Activated naive CD8-positive, alpha-beta T cell treated with anti-CD3 and anti-CD28 coated beads, Interleukin-2, amount 50 U/mL, for 24 hours (primary cell): ENCODE measurements at regions not wholly inside any gene's neighbourhood (a gene's known extent, or its start where the extent isn't known, plus 50 kb on each side); places are given as distances from the start of the nearest gene placed in this dataset.
"Not testable (repeated sequence)": the region's sequence is repeated elsewhere in the genome, so short reads cannot be mapped to it uniquely, and the experiment has no call there.

Source experiments
- ATAC-seq: fragments of 150-1000 bp; cut with Tn5 transposase; one replicate; pipeline ENCODE4 v1.10.0; 2021
- DNase-seq: peaks from one replicate; pipeline ENCODE4 v3.0.0; 2021
- H3K27ac Mint-ChIP-seq: one replicate; pipeline ENCODE4 v1.8.0; 2021; ENCODE audit warnings: mild to moderate bottlenecking, mixed read lengths
- H3K27me3 Mint-ChIP-seq: one replicate; pipeline ENCODE4 v1.8.0; 2021; ENCODE audit warnings: mixed read lengths
- H3K36me3 Mint-ChIP-seq: one replicate; pipeline ENCODE4 v1.8.0; 2021; ENCODE audit warnings: low read depth, mixed read lengths
- H3K4me1 Mint-ChIP-seq: one replicate; pipeline ENCODE4 v1.8.0; 2021; ENCODE audit warnings: mixed read lengths
- H3K4me3 Mint-ChIP-seq: one replicate; pipeline ENCODE4 v1.8.0; 2021; ENCODE audit warnings: mild to moderate bottlenecking, moderate library complexity, mixed read lengths
- H3K9me3 Mint-ChIP-seq: one replicate; pipeline ENCODE4 v1.8.0; 2021; ENCODE audit warnings: mixed read lengths

DNA sequence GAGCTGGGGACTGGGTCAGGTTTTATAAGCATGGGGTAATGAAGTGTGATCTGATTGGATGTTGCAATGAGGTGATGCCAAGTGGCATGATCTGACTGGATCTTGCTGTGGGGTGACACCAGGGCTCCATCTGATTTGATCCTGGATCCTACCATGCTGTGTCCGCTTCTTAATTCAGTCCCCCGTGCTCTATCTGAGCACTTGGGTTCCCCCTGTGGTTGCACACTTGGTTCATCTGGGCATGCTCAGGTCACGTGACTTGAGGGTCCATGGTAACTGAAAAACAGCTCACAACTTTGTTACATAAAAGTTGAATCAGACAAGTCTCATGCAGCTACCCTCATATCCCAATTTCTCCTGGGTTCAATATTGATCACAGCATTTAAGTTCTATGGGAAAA, 448.6 kb upstream of the NRP1 start:
- Mint-ChIP-seq H3K9me3 (no peaks in the 10 kb centered on the region), H3K4me1 (no peaks in the 10 kb centered on the region), H3K36me3 (no peaks in the 10 kb centered on the region), H3K27ac (no peak overlapping the region), H3K4me3 (no peak overlapping the region), H3K27me3 (no peaks in the 10 kb centered on the region)
- DNase-seq (no peak), ATAC-seq (no peak)

DNA sequence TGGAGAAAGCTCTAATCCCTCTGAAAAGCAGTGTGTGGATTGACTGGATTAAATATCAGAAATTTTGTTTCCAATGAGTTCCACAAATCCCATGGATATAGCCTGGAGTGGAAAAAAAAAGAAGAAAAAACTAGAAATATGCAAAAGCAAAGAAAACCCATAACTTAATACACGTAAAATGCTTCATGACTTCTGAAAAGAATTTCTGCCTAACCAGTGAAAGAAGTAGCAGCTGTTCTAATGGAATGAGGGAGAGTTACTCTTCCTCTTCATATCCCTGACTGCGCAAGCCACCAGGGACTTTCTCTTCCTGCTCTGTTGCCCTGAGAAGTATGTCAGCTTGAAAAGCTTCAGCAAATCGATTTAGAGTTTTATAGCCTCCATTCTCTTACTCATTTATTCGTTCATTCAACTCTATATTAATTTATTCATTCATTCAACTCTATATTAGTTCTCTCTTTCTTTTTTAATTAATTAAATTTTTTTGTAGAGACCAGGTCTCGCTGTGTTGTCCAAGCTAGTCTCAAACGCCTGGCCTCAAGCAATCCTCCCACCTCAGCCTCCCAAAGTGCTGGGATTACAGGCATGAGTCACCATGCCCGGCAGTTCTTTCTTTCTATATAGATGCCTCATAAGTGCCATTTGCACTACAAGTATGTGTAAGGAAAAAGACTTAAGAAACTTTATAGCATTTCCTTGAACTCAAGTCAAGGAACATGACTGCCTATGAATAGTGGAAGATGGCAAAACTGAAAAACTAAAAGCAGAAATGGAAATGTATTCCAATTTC, 447.3 kb upstream of the NRP1 start:
- H3K9me3 Mint-ChIP-seq: no peaks in the 10 kb centered on the region
- DNase-seq: no peak
- no peak for ATAC-seq

GRCh38 chr10:33780961-33781360, 446.5 kb upstream of the NRP1 start:
- no peaks in the 10 kb centered on the region for H3K9me3 Mint-ChIP-seq
- no peak for DNase-seq
- H3K27ac Mint-ChIP-seq: no peak overlapping the region
- H3K36me3 Mint-ChIP-seq: no peaks in the 10 kb centered on the region
- H3K4me3 Mint-ChIP-seq: no peak overlapping the region
- no peaks in the 10 kb centered on the region for H3K4me1 Mint-ChIP-seq
- no peak for ATAC-seq
- no peaks in the 10 kb centered on the region for H3K27me3 Mint-ChIP-seq

More for the DNA sequence above, 447.3 kb upstream of the NRP1 start:
- no peaks in the 10 kb centered on the region for H3K36me3 Mint-ChIP-seq
- no peak overlapping the region for H3K27ac Mint-ChIP-seq
- no peak overlapping the region for H3K4me3 Mint-ChIP-seq
- no peaks in the 10 kb centered on the region for H3K4me1 Mint-ChIP-seq
- no peaks in the 10 kb centered on the region for H3K27me3 Mint-ChIP-seq

GRCh38 chr10:33777223-33777622, 442.8 kb upstream of the NRP1 start:
- Mint-ChIP-seq H3K4me1 (peaks cover 6% of the 10 kb centered on the region), H3K9me3 (no peaks in the 10 kb centered on the region), H3K27ac (no peak overlapping the region), H3K36me3 (no peaks in the 10 kb centered on the region), H3K27me3 (no peaks in the 10 kb centered on the region), H3K4me3 (no peak overlapping the region)
- DNase-seq (no peak), ATAC-seq (no peak)

GRCh38 chr10:33776419-33777070, 442.1 kb upstream of the NRP1 start:
- H3K27me3 Mint-ChIP-seq: no peaks in the 10 kb centered on the region
- DNase-seq (no peak), ATAC-seq (no peak)
- no peaks in the 10 kb centered on the region for H3K36me3 Mint-ChIP-seq
- H3K27ac Mint-ChIP-seq: no peak overlapping the region
- H3K9me3 Mint-ChIP-seq: no peaks in the 10 kb centered on the region
- no peak overlapping the region for H3K4me3 Mint-ChIP-seq
- peaks cover 9% of the 10 kb centered on the region for H3K4me1 Mint-ChIP-seq

DNA sequence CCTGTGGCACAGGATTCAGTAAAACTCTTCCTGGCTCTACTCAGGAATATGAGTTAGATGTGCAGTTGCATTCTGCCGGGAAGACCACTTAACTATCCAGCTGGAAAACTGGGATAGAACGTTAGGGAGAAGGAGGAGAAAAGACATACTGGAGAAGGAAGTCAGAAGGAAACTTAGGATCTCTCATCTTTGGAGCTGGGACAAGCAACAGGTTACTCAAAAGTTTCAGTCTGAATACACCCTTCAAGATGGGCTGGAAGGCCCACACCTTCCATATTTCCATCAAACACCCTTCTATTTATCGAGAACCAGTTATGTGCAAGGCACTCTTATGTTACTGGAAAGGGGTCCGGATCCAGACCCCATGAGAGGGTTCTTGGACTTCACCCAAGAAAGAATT, 440.4 kb upstream of the NRP1 start:
- DNase-seq (no peak), ATAC-seq (no peak)
- peaks cover 9% of the 10 kb centered on the region for H3K4me1 Mint-ChIP-seq
- H3K27ac Mint-ChIP-seq: no peak overlapping the region
- no peaks in the 10 kb centered on the region for H3K27me3 Mint-ChIP-seq
- H3K4me3 Mint-ChIP-seq: no peak overlapping the region
- H3K9me3 Mint-ChIP-seq: no peaks in the 10 kb centered on the region
- H3K36me3 Mint-ChIP-seq: no peaks in the 10 kb centered on the region

- DNase-seq (no peak), ATAC-seq (no peak)
- H3K9me3 Mint-ChIP-seq: no peaks in the 10 kb centered on the region
- H3K4me3 Mint-ChIP-seq: no peak overlapping the region
- H3K27me3 Mint-ChIP-seq: no peaks in the 10 kb centered on the region
- H3K4me1 Mint-ChIP-seq: peaks cover 9% of the 10 kb centered on the region
- no peak overlapping the region for H3K27ac Mint-ChIP-seq
- H3K36me3 Mint-ChIP-seq: no peaks in the 10 kb centered on the region
Measured at GRCh38 chr10:33773886-33774480, 439.5 kb upstream of the NRP1 start.

- ATAC-seq (no peak), DNase-seq (no peak)
- no peak overlapping the region for H3K27ac Mint-ChIP-seq
- peaks cover 9% of the 10 kb centered on the region for H3K4me1 Mint-ChIP-seq
- H3K4me3 Mint-ChIP-seq: no peak overlapping the region
- H3K27me3 Mint-ChIP-seq: no peaks in the 10 kb centered on the region
- H3K36me3 Mint-ChIP-seq: no peaks in the 10 kb centered on the region
- H3K9me3 Mint-ChIP-seq: no peaks in the 10 kb centered on the region
Measured at GRCh38 chr10:33773253-33773573, 438.7 kb upstream of the NRP1 start.

DNA sequence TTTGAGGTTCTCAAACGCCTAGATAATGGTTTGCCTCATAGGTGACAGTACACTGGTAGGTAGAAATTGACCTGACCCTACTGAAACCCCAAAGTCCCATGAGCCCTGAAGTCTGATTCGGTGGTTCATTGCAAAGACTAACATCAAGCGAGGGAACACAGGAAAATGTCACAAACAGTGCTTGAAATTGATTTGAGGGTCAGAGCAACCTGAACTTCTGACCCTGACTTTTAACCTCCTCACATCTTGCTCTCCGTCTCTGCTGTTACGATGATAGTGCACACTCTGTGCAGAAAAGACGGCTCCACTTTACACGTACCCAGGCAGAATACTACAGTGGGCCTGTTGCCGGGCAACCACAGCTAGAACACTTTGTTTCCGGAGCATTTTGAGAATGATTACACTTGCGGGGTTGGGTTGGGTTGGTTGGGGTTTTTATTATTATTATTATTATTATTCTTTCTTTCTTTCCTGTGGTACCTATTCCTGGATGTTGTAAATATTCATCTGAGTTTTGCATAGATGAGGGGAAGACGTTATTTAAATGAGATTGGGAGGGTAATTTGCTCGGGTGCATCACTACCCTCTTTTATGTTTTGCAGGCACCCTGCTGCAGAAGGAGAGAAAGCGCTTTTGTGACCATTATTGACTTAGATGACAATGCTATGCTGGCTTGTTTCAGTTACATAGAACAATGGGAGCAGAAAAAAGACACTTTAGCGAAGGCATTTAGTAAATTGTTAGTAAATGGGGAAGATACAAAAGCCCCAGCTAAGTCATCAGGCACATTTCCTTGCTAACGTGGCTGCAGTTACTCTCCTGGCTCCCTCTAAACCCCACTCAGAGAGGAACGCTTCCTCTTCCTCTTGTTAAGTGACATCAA, 438.1 kb upstream of the NRP1 start:
- H3K27me3 Mint-ChIP-seq: no peaks in the 10 kb centered on the region
- no peak overlapping the region for H3K4me3 Mint-ChIP-seq
- DNase-seq: no peak
- no peaks in the 10 kb centered on the region for H3K9me3 Mint-ChIP-seq
- no peak for ATAC-seq
- H3K4me1 Mint-ChIP-seq: peaks cover 9% of the 10 kb centered on the region
- no peaks in the 10 kb centered on the region for H3K36me3 Mint-ChIP-seq
- no peak overlapping the region for H3K27ac Mint-ChIP-seq

DNA sequence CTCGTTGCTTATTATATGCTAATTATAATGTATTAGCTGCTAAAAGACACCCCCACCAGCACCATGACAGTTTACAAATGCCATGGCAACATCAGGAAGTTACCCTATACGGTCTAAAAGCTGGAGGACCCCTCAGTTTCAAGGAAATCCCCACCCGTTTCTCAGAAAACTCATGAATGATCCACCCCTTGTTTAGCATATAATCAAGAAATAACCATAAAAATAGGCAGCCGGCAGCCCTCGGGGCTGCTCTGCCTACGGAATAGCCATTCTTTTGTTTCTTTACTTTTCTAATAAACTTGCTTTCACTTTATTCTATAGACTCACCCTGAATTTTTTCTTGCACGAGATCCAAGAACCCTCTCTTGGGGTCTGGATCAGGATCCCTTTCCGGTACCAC, 437.4 kb upstream of the NRP1 start:
- H3K27me3 Mint-ChIP-seq, H3K4me1 Mint-ChIP-seq, H3K36me3 Mint-ChIP-seq, H3K4me3 Mint-ChIP-seq, H3K27ac Mint-ChIP-seq, DNase-seq, H3K9me3 Mint-ChIP-seq, ATAC-seq: not testable (repeated sequence)

DNA sequence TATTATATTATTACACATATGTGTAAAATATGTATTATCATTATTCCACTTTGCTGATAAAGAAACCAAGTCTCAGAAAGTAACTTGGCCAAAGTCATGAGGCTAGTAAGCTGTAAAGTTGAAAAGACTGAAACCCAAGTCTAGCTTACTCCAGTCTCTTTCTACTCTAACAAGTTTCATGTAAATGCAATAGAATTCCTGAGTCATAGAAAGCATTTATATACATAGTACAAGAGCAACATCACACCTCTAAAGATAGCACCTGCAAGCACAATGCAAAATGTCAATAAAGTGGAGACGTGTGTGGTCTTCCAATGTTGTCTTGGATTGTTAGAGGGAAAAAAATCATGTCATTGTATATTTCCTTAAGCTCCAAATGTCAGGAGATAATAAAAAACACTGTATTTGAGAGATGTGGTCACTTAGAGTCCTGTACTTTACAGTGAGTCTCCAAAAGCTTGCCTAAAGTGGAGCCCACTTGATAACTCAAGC, 430.3 kb upstream of the NRP1 start:
- H3K4me3 Mint-ChIP-seq: no peak overlapping the region
- no peaks in the 10 kb centered on the region for H3K4me1 Mint-ChIP-seq

DNA sequence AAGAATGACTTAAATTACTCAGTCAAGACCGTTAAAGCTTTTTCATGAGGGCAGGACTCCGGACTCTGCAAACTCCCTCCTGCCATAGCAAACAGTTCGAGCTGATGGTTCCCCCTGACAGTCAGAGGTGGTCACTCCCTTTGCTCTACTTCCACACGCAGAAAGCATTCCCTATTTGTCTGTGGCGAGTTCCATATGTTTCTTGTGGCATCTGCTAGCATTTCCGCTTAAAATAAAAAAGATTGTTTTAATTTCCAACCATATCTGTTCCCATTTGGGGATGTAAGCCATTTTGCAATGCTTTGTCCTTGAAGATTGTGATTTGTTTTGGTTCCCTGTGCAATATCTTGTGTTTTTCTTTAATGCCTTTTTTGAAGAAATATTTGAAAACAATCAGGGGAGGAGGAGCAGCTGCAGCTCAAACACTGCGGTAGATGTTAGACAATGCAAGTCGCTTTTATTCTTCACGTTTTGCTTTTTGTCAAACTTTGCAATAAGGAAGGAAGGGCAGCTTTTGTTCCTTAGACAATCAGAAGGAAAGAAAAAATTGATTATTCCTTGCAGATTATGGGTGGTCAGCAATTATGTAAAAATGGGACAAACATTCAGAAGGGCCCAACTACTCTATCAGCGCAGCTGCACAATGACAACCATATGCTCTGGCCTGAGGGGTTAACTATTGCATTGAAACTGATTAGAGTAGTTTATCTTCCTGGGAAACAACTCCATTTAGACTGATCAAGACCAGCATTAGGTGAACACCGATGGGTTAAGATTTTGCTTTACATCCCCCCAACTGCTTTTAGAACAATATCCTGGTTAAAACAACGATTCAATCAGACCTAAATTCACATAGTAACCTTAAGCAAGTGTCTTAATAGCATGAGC, 425.8 kb upstream of the NRP1 start:
- Mint-ChIP-seq H3K36me3 (no peaks in the 10 kb centered on the region), H3K4me3 (no peak overlapping the region), H3K4me1 (no peaks in the 10 kb centered on the region), H3K27me3 (no peaks in the 10 kb centered on the region), H3K9me3 (peaks cover 5% of the 10 kb centered on the region), H3K27ac (no peak overlapping the region)
- ATAC-seq (no peak), DNase-seq (no peak)

More for the DNA sequence above, 430.3 kb upstream of the NRP1 start:
- Mint-ChIP-seq H3K27ac (no peak overlapping the region), H3K9me3 (peaks cover 5% of the 10 kb centered on the region), H3K36me3 (no peaks in the 10 kb centered on the region), H3K27me3 (peaks cover 2% of the 10 kb centered on the region)
- DNase-seq (no peak), ATAC-seq (no peak)

DNA sequence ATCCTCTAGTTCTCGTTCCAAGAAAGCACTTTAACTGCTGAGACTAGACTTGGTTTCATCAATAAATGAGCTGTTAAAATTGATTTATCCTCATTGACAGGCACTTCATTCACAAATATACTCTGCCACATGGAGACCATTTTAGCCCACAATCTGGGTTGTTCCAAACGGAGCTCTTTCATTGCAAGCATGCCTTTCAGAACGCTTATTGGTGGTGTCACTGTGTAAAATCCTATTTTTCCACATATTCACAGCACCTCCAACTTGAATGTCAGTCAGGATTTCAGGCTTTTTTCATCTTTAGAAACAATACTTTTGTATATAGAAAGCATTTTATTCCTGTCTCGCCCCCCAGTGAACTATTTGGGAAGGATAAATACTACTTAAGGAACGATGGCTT, 424.7 kb upstream of the NRP1 start:
- Mint-ChIP-seq H3K27me3 (no peaks in the 10 kb centered on the region), H3K27ac (no peak overlapping the region), H3K4me3 (no peak overlapping the region), H3K9me3 (peaks cover 5% of the 10 kb centered on the region), H3K4me1 (no peaks in the 10 kb centered on the region), H3K36me3 (no peaks in the 10 kb centered on the region)
- DNase-seq: no peak
- no peak for ATAC-seq

DNA sequence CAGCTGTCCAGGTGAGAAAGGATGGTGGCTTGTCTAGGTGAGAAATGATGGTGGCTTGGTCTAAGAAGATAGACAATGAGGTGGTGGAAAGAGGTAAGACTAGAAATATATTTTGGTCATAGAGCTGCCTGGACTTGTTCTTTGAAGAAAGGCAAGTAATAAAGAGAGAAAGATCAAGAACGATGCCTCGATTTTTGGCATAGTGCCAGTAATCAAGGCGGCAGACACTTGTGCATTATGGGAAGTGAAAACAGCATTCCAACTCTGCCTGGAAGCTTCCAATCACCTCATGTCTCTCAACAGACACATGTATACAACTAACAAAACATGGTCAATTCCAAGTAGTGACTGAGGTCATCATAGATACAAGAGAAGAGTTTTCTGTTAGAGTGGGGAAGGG, 423.8 kb upstream of the NRP1 start:
- ATAC-seq (no peak), DNase-seq (no peak)
- Mint-ChIP-seq H3K4me1 (no peaks in the 10 kb centered on the region), H3K27me3 (no peaks in the 10 kb centered on the region), H3K27ac (no peak overlapping the region), H3K4me3 (no peak overlapping the region), H3K36me3 (no peaks in the 10 kb centered on the region), H3K9me3 (peaks cover 5% of the 10 kb centered on the region)
